Cardiac muscle cell (in vitro differentiated cells and primary cell): ENCODE measurements at regions not wholly inside any gene's neighbourhood (a gene's known extent, or its start where the extent isn't known, plus 50 kb on each side); places are given as distances from the start of the nearest gene placed in this dataset.

ENCODE experiments used
- DNase-seq, 2 donors: peaks; one replicate each; pipeline versions ENCODE4 v3.0.0 to v3.0.0-alpha.2; 2010 to 2017; ENCODE audit warnings: low read depth in 1 of 2, low spot score in 1 of 2
- H3K27ac ChIP-seq: fragments of 200-600 bp; sonication (generic); 2 replicates; pipeline ENCODE4 v1.5.1; 2016
- H3K27me3 ChIP-seq: fragments of 200-600 bp; sonication (generic); 2 replicates; pipeline ENCODE4 v1.6.0; 2016; ENCODE audit warnings: control low read depth
- H3K36me3 ChIP-seq: fragments of 200-600 bp; sonication (generic); 2 replicates; pipeline ENCODE4 v1.5.1; 2016; ENCODE audit warnings: control low read depth
- H3K4me1 ChIP-seq: fragments of 200-600 bp; sonication (generic); 2 replicates; pipeline ENCODE4 v1.8.1; 2017; ENCODE audit warnings: low read depth, mild to moderate bottlenecking, mixed run types
- H3K4me3 ChIP-seq: fragments of 200-600 bp; sonication (generic); 2 replicates; pipeline ENCODE4 v1.5.1; 2016; ENCODE audit warnings: mild to moderate bottlenecking
- H3K9me3 ChIP-seq: fragments of 200-600 bp; sonication (generic); 2 replicates; pipeline ENCODE4 v1.5.1; 2017; ENCODE audit warnings: low read depth, mild to moderate bottlenecking, control low read depth
- TF ChIP-seq, protein P1 (sequence below): IDR thresholded peaks from 2 replicates; pipeline ENCODE4 v1.5.1; 2012; ENCODE audit warnings: low read depth, mild to moderate bottlenecking, low read length

DNA sequence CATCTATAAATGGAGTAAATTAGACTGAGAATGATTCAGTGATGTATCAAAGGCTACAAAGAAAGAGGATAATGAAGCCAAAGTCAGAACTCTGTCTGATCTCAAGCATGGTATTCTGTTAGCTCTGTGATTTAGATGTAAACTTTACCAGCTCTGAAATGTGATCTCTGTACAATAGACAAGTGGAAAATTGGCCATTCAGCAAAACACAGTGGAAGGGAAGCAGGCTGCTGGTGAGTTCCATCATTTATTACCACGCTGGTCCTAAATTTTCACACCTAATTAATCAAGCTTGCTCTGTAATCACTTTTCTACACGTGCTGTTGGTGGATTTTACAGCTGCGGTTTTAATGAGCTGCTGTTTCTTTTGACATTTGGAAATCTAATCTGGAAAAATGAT lies 145.1 kb upstream of the OPCML start:
- Histone ChIP-seq H3K36me3 (no peaks in the 10 kb centered on the region), H3K4me1 (peaks cover 3% of the 10 kb centered on the region), H3K27me3 (no peaks in the 10 kb centered on the region), H3K4me3 (no peak overlapping the region), H3K27ac (no peak overlapping the region), H3K9me3 (no peaks in the 10 kb centered on the region)
- TF ChIP-seq, protein P1, sequence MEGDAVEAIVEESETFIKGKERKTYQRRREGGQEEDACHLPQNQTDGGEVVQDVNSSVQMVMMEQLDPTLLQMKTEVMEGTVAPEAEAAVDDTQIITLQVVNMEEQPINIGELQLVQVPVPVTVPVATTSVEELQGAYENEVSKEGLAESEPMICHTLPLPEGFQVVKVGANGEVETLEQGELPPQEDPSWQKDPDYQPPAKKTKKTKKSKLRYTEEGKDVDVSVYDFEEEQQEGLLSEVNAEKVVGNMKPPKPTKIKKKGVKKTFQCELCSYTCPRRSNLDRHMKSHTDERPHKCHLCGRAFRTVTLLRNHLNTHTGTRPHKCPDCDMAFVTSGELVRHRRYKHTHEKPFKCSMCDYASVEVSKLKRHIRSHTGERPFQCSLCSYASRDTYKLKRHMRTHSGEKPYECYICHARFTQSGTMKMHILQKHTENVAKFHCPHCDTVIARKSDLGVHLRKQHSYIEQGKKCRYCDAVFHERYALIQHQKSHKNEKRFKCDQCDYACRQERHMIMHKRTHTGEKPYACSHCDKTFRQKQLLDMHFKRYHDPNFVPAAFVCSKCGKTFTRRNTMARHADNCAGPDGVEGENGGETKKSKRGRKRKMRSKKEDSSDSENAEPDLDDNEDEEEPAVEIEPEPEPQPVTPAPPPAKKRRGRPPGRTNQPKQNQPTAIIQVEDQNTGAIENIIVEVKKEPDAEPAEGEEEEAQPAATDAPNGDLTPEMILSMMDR: no peak
- no peak for DNase-seq

GRCh38 chr11:133676265-133676664 lies 144.0 kb upstream of the OPCML start:
- H3K36me3 ChIP-seq: no peaks in the 10 kb centered on the region
- TF ChIP-seq, protein P1: no peak
- no peak for DNase-seq
- no peak overlapping the region for H3K4me3 ChIP-seq
- H3K27me3 ChIP-seq: no peaks in the 10 kb centered on the region
- H3K9me3 ChIP-seq: no peaks in the 10 kb centered on the region
- H3K27ac ChIP-seq: no peak overlapping the region
- H3K4me1 ChIP-seq: no peaks in the 10 kb centered on the region

GRCh38 chr11:133669371-133670053 lies 137.2 kb upstream of the OPCML start:
- no peak for DNase-seq
- Histone ChIP-seq H3K4me3 (no peak overlapping the region), H3K4me1 (no peaks in the 10 kb centered on the region), H3K36me3 (no peaks in the 10 kb centered on the region), H3K27me3 (no peaks in the 10 kb centered on the region), H3K27ac (no peak overlapping the region), H3K9me3 (no peaks in the 10 kb centered on the region)
- TF ChIP-seq, protein P1: no peak

GRCh38 chr11:133663135-133663985 lies 131.1 kb upstream of the OPCML start:
- no peaks in the 10 kb centered on the region for H3K27me3 ChIP-seq
- no peaks in the 10 kb centered on the region for H3K9me3 ChIP-seq
- no peak overlapping the region for H3K4me3 ChIP-seq
- no peaks in the 10 kb centered on the region for H3K4me1 ChIP-seq
- TF ChIP-seq, protein P1: no peak
- no peak for DNase-seq
- H3K27ac ChIP-seq: no peak overlapping the region
- no peaks in the 10 kb centered on the region for H3K36me3 ChIP-seq

DNA sequence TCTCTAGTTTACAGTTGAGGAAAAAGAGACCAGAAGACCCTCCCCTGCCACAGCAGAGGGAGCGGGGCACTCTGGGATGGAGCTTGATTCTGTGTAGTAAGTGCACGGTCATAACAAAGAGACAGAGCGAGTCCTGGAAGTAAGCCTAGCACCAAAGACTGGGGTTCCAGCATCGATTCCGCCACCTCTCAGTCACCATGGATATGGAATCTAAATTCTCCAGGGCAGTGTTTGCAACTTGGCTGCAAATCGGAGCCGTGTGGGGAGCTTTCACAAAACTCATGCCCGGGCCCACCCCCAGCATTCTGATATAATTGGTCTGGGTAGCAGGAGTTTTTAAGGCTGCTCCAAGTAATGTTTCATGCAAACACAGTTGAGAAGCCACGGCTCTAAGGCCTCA lies 129.5 kb upstream of the OPCML start:
- no peak overlapping the region for H3K27ac ChIP-seq
- no peaks in the 10 kb centered on the region for H3K27me3 ChIP-seq
- TF ChIP-seq, protein P1: no peak
- DNase-seq: no peak
- H3K4me1 ChIP-seq: no peaks in the 10 kb centered on the region
- no peaks in the 10 kb centered on the region for H3K36me3 ChIP-seq
- no peak overlapping the region for H3K4me3 ChIP-seq
- H3K9me3 ChIP-seq: no peaks in the 10 kb centered on the region
